GM12892 (cell line): ENCODE measurements at regions not wholly inside any gene's neighbourhood (a gene's known extent, or its start where the extent isn't known, plus 50 kb on each side); places are given as distances from the start of the nearest gene placed in this dataset.

Source experiments
- POLR2A ChIP-seq: IDR thresholded peaks from 2 replicates; pipeline ENCODE4 v1.6.1; 2011; ENCODE audit warnings: low read depth, low read length, control low read depth
- POLR2AphosphoS5 ChIP-seq: IDR thresholded peaks from 2 replicates; pipeline ENCODE4 v1.6.1; 2011; ENCODE audit warnings: low read depth, low read length, control low read depth

DNA sequence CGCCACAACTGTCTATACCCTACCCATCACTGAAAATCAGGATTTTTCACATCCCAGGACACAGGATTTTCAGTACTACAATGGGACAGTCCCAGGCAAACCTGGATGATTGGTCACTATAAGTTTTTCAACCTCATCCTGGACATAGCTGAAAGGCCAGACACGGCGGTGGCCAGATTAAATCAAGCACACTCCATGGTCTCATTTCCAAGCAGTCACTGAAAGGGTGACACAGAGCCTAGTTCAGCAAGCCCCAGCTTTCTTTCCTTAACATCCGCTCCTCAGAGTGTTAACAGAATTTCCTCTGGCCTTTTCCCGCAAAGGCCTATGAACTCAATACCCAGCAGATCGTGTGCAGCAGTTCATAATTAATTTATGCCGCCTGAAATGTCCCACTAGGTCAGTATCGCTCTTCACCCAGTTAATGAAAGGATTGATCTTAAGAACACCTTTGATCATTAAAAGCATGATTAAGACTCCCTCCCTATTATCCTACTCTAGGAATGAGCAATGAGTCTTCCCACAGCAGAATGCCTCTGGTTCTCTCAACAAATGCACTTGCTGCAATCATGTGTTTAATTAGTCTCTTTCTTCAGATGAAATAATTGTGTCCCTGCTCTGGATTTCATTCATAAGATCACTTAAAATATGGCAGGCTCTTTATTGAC lies 104.0 kb upstream of the NANOS1 start:
- TF ChIP-seq POLR2AphosphoS5 (no peak), POLR2A (no peak)
